CD4-positive, alpha-beta T cell treated with Interferon alpha-2 for 1 hour (primary cell): ENCODE measurements at regions not wholly inside any gene's neighbourhood (a gene's known extent, or its start where the extent isn't known, plus 50 kb on each side); places are given as distances from the start of the nearest gene placed in this dataset.
A peak's percentile ranks its signal among the peaks of the same experiment; 100 is the strongest.

Experiments used
- DNase-seq, 2 donors: peaks; one replicate each; pipeline ENCODE4 v3.0.0-alpha.2; 2020 to 2022

- no peak for DNase-seq
These were observed 339.2 kb upstream of the JARID2 start for GRCh38 chr6:14906621-14907020.

DNA sequence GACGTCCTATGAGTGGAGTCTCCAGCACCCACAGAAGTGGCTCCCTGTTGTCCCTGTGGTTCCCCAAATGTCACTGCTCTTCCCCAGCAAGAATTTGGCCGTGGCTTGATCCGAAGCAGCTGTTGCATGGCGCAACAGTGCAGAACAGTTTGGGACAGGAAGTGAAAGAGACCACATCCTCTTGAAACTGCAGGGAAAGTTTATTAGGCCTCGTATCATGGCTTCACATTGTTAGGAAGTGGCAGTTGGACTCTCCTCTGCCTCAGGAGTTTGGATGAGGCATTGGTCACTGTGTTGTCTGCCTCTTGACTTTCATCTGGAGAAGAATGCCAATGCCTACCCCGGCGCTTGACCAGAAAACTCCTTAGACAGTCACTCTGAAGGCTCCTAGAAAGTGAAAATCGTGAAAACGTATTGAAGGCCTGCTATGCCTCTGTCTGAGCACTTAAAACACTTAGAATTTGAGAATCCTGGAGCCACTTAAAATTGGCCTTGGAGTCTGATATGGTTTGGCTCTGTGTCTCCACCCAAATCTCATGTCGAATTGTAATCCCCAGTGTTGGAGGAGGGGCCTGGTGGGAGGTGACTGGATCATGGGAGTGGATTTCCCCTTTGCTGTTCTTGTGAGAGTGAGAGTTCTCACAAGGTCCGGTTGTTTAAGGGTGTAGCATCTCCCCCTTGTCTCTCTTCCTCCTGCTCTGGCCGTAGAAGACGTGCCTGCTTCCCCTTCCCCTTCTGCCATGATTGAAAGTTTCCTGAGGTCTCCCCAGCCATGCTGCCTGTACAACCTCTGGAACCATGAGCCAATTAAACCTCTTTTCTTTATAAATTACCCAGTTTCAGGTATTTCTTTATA, 334.9 kb upstream of the JARID2 start:
- peak; percentile 39 to 65 for DNase-seq

DNA sequence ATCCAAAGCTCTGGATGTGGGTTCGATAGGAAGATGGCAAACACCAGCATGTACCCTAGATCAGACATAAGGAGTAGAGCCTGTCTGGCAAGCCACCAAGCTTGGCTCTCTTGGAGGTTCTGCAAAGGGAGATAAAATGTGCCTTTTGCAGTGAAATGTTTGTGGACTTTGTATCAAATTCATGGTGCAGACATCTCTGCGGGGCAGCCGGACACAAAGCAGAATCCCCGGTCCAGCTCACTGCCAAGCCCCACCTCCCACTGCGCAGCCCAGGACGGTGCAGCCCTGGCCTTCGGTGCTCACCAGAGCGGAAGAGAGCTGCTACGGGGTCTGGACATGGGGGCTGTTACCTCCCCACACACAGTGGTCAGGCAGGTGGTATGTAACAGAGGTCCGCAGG, 333.6 kb upstream of the JARID2 start:
- no peak for DNase-seq

- no peak for DNase-seq
These were observed 333.2 kb upstream of the JARID2 start for GRCh38 chr6:14912706-14913105.

- DNase-seq: no peak
These were observed 331.9 kb upstream of the JARID2 start for GRCh38 chr6:14913931-14914330.

- no peak for DNase-seq
These were observed 329.7 kb upstream of the JARID2 start for GRCh38 chr6:14915888-14916832.

DNA sequence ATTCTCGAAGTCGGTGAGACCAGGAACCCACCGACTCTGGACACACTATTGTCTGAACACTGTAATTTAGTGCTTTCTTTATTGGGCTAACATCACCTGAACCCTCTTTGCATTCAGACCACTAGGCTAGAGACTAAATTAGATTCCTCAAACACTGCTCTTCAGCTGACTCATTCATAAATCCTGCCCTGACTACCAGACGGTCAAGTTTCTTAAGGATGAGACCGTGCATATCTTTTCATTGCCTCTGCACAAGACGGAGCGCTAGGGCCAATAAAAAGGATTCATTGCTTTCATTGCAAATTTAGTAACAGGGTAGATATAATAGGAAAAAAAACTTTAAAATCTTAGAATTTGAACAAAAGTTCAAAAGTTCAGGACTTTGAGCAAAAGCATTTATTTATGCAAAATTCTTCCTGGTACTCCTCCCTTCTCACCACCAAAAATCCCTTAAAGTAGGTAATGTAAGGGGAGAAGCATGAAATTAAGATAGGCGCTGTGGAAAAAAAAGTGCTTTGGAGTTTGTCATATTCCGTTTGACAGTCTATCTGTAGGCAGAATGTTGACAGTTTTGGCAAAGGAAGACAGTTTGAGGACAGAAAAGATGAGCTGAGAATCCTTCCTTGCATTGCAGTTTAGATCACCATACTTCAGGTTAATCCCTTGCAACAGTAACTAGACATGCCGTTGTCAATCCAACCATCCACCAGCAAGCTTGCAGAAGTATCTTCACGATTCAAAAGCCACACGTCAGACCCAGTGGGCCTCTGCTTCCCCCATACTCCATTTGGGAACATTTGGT, 328.6 kb upstream of the JARID2 start:
- no peak for DNase-seq

- DNase-seq: no peak
These were observed 327.5 kb upstream of the JARID2 start for GRCh38 chr6:14918200-14918907.

- DNase-seq: no peak
These were observed 326.7 kb upstream of the JARID2 start for GRCh38 chr6:14919038-14919670.

GRCh38 chr6:14920276-14920675, 325.6 kb upstream of the JARID2 start:
- no peak for DNase-seq

DNA sequence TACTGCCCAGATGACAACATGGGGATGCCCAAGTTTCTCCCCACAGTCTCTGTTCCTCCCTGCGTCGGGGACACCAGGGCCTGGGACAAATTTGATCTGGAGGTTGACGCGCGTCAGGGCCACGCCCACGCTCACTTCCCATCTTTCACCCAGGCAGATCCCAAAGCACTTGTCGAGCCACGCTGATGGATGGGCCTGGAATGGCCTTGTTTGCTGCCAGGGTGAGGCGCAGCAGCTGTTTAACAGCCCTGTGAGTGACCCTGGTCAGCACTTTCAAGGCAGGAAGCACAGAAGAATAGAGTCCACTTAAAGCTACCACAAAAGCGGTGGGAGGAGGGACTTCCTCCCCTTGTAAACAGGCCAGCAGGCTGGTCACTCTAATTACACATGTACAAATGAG, 324.7 kb upstream of the JARID2 start:
- DNase-seq: peak; percentile 14 to 60

GRCh38 chr6:14921878-14922671, 323.8 kb upstream of the JARID2 start:
- peak; percentile 21 to 58 for DNase-seq

- no peak for DNase-seq
These were observed 323.0 kb upstream of the JARID2 start for GRCh38 chr6:14922706-14923460.

- no peak for DNase-seq
These were observed 321.5 kb upstream of the JARID2 start for GRCh38 chr6:14924126-14925024.

DNA sequence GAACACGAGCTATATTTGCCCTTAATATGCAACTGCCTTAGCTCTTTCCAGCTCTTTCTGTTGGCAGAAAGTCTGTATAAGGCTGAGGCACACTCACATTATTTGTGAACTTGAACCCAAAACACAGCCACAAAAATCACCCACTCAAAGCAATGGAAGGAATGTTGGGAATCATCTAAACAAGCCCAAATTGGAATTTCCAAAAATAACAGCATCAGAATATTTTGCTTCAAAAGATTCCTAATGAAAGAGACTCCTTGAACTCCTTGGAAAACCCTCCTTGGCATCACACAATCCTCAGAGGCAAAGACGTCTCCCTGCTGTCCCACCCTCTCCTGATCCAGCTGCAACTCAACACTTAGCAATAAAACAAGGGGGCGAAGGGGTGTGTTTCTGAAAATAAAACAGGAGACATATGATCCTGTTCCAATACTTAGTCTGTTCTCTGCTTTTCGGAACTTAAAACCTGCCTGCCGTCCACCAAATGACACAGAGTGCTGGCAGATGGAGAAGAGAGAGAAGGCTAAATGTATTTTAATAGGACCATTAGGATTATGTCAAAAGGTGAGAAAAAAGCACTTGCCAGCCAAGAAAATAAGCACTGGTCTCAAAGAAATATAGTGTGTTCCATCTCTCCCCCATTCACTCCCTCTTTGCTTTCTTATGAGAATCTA, 320.7 kb upstream of the JARID2 start:
- no peak for DNase-seq

DNA sequence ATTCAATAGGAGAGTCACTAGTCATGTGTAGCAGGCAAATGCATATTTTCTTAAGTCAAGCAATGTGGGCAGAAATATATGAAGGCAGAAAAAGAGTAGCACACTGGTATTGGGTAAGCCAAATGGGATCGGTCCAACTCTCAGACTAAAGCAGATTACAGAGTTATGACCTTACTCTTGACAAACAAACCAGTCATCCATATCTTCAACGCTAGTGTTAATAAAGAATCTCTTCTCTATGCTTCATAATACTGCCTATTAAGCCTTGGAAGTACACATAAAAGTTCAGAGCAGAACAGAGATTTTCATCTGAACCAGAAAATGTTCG, 320.2 kb upstream of the JARID2 start:
- no peak for DNase-seq

DNA sequence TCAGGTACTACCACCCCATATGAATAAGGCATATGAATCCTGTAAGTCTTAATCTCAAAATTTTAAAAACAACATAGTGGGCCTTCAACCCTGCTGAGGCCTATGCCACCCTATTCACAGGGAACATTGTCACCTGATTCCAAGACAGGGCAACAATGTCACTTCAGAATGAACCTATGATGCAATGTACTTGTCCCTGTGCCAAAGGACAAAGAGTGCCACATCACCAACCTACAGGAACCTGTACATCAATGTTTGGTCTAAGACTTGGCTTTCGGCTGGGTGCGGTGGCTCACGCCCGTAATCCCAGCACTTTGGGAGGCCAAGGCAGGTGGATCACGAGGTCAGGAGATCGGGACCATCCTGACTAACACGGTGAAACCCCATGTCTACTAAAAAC, 318.5 kb upstream of the JARID2 start:
- DNase-seq: no peak

GRCh38 chr6:14929291-14929690, 316.6 kb upstream of the JARID2 start:
- no peak for DNase-seq
